Sigmoid colon (tissue), 4 donors: ENCODE measurements at regions not wholly inside any gene's neighbourhood (a gene's known extent, or its start where the extent isn't known, plus 50 kb on each side); places are given as distances from the start of the nearest gene placed in this dataset.

Experiments
- EP300 ChIP-seq, 4 donors: sonication (generic); formaldehyde crosslinking; IDR thresholded peaks; one replicate each; pipeline ENCODE4 v1.6.1; 2017; ENCODE audit warnings: antibody characterized with exemption in 4 of 4
- POLR2A ChIP-seq, 2 donors: fragments of 450-650 bp; IDR thresholded peaks; one replicate each; pipeline ENCODE4 v1.6.1; 2016; ENCODE audit warnings: antibody characterized with exemption in 2 of 2, mild to moderate bottlenecking in 2 of 2, moderate library complexity in 2 of 2
- POLR2AphosphoS5 ChIP-seq, 4 donors: sonication (generic); formaldehyde crosslinking; IDR thresholded peaks; one replicate each; pipeline ENCODE4 v1.6.1; 2017; ENCODE audit warnings: antibody characterized with exemption in 4 of 4
- TF ChIP-seq, protein P1 (sequence below), 4 experiments: fragments of 450-650 bp in 3 of 4; fragments of 200-600 bp in 1 of 4; IDR thresholded peaks; one replicate each; pipeline ENCODE4 v1.5.1; 2016 to 2019; ENCODE audit warnings: antibody characterized with exemption in 4 of 4, mild to moderate bottlenecking in 3 of 4, moderate library complexity in 2 of 4

DNA sequence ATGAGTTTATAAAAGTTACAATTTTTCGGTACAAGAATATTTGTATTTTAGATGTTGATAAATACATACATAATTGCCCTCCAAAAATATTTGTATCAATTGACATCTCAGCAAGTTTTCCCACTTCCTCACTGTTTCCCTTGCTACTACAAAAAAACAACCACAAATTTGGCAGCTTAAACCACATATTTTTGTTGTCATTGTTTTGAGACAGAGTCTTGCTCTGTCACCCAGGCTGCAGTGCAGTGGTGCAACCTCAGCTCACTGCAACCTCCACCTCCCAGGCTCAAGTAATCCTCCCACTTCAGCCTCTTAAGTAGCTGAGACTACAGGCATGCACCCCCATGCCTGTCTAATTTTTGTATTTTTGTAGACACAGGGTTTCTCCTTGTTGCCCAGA is 162.8 kb upstream of the RARB start:
- TF ChIP-seq, protein P1, sequence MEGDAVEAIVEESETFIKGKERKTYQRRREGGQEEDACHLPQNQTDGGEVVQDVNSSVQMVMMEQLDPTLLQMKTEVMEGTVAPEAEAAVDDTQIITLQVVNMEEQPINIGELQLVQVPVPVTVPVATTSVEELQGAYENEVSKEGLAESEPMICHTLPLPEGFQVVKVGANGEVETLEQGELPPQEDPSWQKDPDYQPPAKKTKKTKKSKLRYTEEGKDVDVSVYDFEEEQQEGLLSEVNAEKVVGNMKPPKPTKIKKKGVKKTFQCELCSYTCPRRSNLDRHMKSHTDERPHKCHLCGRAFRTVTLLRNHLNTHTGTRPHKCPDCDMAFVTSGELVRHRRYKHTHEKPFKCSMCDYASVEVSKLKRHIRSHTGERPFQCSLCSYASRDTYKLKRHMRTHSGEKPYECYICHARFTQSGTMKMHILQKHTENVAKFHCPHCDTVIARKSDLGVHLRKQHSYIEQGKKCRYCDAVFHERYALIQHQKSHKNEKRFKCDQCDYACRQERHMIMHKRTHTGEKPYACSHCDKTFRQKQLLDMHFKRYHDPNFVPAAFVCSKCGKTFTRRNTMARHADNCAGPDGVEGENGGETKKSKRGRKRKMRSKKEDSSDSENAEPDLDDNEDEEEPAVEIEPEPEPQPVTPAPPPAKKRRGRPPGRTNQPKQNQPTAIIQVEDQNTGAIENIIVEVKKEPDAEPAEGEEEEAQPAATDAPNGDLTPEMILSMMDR (IDR thresholded peaks at IDR 0.05), result no peak
- TF ChIP-seq POLR2A (IDR thresholded peaks at IDR 0.05) (no peak), EP300 (IDR thresholded peaks at IDR 0.05) (no peak), POLR2AphosphoS5 (IDR thresholded peaks at IDR 0.05) (no peak)
